ENCODE measurements at regions not wholly inside any gene's neighbourhood (a gene's known extent, or its start where the extent isn't known, plus 50 kb on each side); places are given as distances from the start of the nearest gene placed in this dataset.

GRCh38 chr15:36332896-36333295, 246.5 kb upstream of the CDIN1 start:
- H3K79me2 ChIP-seq (ENCODE audit: control insufficient read depth, low read length): no peaks in the 10 kb centered on the region
- no peak overlapping the region for H3K27ac ChIP-seq (ENCODE audit: low read depth, low read length)
- H4K20me1 ChIP-seq (ENCODE audit: control insufficient read depth, insufficient read depth, low read depth, low read length): no peaks in the 10 kb centered on the region
- no peaks in the 10 kb centered on the region for H3F3A ChIP-seq (ENCODE audit: control insufficient read depth, insufficient read depth)
- TF ChIP-seq, protein P1, sequence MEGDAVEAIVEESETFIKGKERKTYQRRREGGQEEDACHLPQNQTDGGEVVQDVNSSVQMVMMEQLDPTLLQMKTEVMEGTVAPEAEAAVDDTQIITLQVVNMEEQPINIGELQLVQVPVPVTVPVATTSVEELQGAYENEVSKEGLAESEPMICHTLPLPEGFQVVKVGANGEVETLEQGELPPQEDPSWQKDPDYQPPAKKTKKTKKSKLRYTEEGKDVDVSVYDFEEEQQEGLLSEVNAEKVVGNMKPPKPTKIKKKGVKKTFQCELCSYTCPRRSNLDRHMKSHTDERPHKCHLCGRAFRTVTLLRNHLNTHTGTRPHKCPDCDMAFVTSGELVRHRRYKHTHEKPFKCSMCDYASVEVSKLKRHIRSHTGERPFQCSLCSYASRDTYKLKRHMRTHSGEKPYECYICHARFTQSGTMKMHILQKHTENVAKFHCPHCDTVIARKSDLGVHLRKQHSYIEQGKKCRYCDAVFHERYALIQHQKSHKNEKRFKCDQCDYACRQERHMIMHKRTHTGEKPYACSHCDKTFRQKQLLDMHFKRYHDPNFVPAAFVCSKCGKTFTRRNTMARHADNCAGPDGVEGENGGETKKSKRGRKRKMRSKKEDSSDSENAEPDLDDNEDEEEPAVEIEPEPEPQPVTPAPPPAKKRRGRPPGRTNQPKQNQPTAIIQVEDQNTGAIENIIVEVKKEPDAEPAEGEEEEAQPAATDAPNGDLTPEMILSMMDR (IDR thresholded peaks at IDR 0.05; ENCODE audit: low read depth, low read length, poor library complexity, severe bottlenecking): no peak
- TF ChIP-seq EZH2phosphoT487 (IDR thresholded peaks at IDR 0.05; ENCODE audit: borderline replicate concordance, low read length): no peak
- no peaks in the 10 kb centered on the region for H3K4me1 ChIP-seq (ENCODE audit: control insufficient read depth, low read length)
- H3K4me3 ChIP-seq (ENCODE audit: low read length): no peak overlapping the region
- H3K9me2 ChIP-seq (replicated peaks; ENCODE audit: control insufficient read depth, low read length): no peaks in the 10 kb centered on the region
- H3K4me2 ChIP-seq (ENCODE audit: low read length): no peak overlapping the region
- H3K9me3 ChIP-seq (ENCODE audit: control insufficient read depth, insufficient read depth, low read length): no peaks in the 10 kb centered on the region; the same call in 1 of the 2 replicates
- no peaks in the 10 kb centered on the region for H3K36me3 ChIP-seq (ENCODE audit: control insufficient read depth, low read length)
- H3K27me3 ChIP-seq (ENCODE audit: control insufficient read depth, low read length): no peaks in the 10 kb centered on the region

DNA sequence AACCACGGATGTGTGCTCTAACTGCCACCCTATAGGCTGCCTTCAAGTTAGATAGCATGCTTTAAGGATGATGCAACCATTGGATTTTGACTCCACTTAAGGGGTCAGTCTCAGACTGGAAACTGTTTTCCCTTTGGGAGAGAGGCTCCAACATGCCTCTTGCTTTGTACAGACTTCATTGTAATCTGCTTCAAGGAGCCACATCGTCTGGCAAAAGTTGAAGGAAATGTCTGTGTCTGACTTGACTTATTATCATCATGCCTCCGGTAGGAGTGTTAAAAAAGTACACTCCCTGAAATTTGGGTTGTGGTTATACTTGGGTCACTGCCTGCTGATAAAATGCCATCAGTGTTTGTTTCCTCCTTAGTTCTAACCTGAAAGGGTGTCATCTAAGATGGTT, 245.4 kb upstream of the CDIN1 start:
- Histone ChIP-seq H3K27ac (ENCODE audit: low read depth, low read length) (no peak overlapping the region), H3K4me2 (ENCODE audit: low read length) (no peak overlapping the region), H3K9me2 (replicated peaks; ENCODE audit: control insufficient read depth, low read length) (no peaks in the 10 kb centered on the region), H3K27me3 (ENCODE audit: control insufficient read depth, low read length) (no peaks in the 10 kb centered on the region), H3K4me1 (ENCODE audit: control insufficient read depth, low read length) (no peaks in the 10 kb centered on the region), H3K9me3 (ENCODE audit: control insufficient read depth, insufficient read depth, low read length) (no peaks in the 10 kb centered on the region; the same call in 1 of the 2 replicates), H3F3A (ENCODE audit: control insufficient read depth, insufficient read depth) (no peaks in the 10 kb centered on the region), H3K4me3 (ENCODE audit: low read length) (no peak overlapping the region), H4K20me1 (ENCODE audit: control insufficient read depth, insufficient read depth, low read depth, low read length) (no peaks in the 10 kb centered on the region), H3K79me2 (ENCODE audit: control insufficient read depth, low read length) (no peaks in the 10 kb centered on the region), H3K36me3 (ENCODE audit: control insufficient read depth, low read length) (no peaks in the 10 kb centered on the region)
- no peak for TF ChIP-seq EZH2phosphoT487 (IDR thresholded peaks at IDR 0.05; ENCODE audit: borderline replicate concordance, low read length)
- TF ChIP-seq, protein P1 (IDR thresholded peaks at IDR 0.05; ENCODE audit: low read depth, low read length, poor library complexity, severe bottlenecking): no peak

DNA sequence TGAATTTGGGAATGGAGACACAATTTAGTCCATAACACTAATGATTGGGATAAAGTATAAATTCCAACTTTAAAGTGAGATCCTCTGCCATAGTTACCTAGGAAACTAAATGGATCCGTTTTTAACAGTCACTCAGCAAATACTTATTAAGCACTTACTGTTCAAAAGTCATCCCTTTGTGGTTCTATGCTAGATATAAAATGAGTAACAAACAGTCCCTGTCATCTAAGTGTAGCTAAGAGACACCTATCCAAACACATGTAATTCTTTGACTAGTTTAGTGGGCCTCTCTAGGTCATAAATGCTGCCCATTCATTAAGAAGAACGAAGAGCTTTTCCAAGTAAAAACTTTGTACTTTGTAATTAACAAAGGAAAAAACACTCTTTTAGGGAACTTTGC, 244.2 kb upstream of the CDIN1 start:
- no peaks in the 10 kb centered on the region for H3K27me3 ChIP-seq (ENCODE audit: control insufficient read depth, low read length)
- no peaks in the 10 kb centered on the region for H3K9me3 ChIP-seq (ENCODE audit: control insufficient read depth, insufficient read depth, low read length)
- no peaks in the 10 kb centered on the region for H3K9me2 ChIP-seq (replicated peaks; ENCODE audit: control insufficient read depth, low read length)
- H3K36me3 ChIP-seq (ENCODE audit: control insufficient read depth, low read length): no peaks in the 10 kb centered on the region
- H3K4me2 ChIP-seq (ENCODE audit: low read length): no peak overlapping the region
- no peak overlapping the region for H3K4me3 ChIP-seq (ENCODE audit: low read length)
- no peaks in the 10 kb centered on the region for H3F3A ChIP-seq (ENCODE audit: control insufficient read depth, insufficient read depth)
- TF ChIP-seq EZH2phosphoT487 (IDR thresholded peaks at IDR 0.05; ENCODE audit: borderline replicate concordance, low read length): no peak
- TF ChIP-seq, protein P1 (IDR thresholded peaks at IDR 0.05; ENCODE audit: low read depth, low read length, poor library complexity, severe bottlenecking): no peak
- no peaks in the 10 kb centered on the region for H3K4me1 ChIP-seq (ENCODE audit: control insufficient read depth, low read length)
- H4K20me1 ChIP-seq (ENCODE audit: control insufficient read depth, insufficient read depth, low read depth, low read length): no peaks in the 10 kb centered on the region
- no peaks in the 10 kb centered on the region for H3K79me2 ChIP-seq (ENCODE audit: control insufficient read depth, low read length)
- no peak overlapping the region for H3K27ac ChIP-seq (ENCODE audit: low read depth, low read length)

DNA sequence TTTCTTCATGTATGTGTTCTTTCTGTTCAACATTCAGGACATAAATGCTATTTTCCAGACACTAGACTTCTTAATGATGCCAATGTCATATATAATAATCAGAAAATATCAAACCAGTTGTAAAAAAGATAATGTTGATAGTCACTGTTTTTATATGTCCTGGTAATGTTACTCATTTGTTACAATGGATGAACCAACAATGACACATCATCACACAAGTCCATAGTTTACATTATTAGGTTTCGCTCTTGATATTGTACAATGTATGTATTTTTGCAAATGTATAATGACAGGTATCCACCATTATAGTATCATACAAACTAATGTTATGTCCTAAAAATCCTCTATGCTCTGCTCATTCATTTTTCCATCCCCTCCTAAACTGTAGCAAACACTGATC, 243.8 kb upstream of the CDIN1 start:
- no peak overlapping the region for H3K27ac ChIP-seq (ENCODE audit: low read depth, low read length)
- no peak overlapping the region for H3K4me2 ChIP-seq (ENCODE audit: low read length)
- no peaks in the 10 kb centered on the region for H3K9me2 ChIP-seq (replicated peaks; ENCODE audit: control insufficient read depth, low read length)
- H3K4me1 ChIP-seq (ENCODE audit: control insufficient read depth, low read length): no peaks in the 10 kb centered on the region
- H3K36me3 ChIP-seq (ENCODE audit: control insufficient read depth, low read length): no peaks in the 10 kb centered on the region
- no peaks in the 10 kb centered on the region for H3K79me2 ChIP-seq (ENCODE audit: control insufficient read depth, low read length)
- H4K20me1 ChIP-seq (ENCODE audit: control insufficient read depth, insufficient read depth, low read depth, low read length): no peaks in the 10 kb centered on the region
- TF ChIP-seq, protein P1 (IDR thresholded peaks at IDR 0.05; ENCODE audit: low read depth, low read length, poor library complexity, severe bottlenecking): no peak
- no peak for TF ChIP-seq EZH2phosphoT487 (IDR thresholded peaks at IDR 0.05; ENCODE audit: borderline replicate concordance, low read length)
- H3K9me3 ChIP-seq (ENCODE audit: control insufficient read depth, insufficient read depth, low read length): no peaks in the 10 kb centered on the region
- no peaks in the 10 kb centered on the region for H3F3A ChIP-seq (ENCODE audit: control insufficient read depth, insufficient read depth)
- no peak overlapping the region for H3K4me3 ChIP-seq (ENCODE audit: low read length)
- no peaks in the 10 kb centered on the region for H3K27me3 ChIP-seq (ENCODE audit: control insufficient read depth, low read length)
